Ecto neural progenitor cell (in vitro differentiated cells): ENCODE measurements at regions not wholly inside any gene's neighbourhood (a gene's known extent, or its start where the extent isn't known, plus 50 kb on each side); places are given as distances from the start of the nearest gene placed in this dataset.

ENCODE experiments used
- DNase-seq: peaks from one replicate; pipeline ENCODE4 v3.0.0-alpha.2; 2018; ENCODE audit warnings: low spot score

DNA sequence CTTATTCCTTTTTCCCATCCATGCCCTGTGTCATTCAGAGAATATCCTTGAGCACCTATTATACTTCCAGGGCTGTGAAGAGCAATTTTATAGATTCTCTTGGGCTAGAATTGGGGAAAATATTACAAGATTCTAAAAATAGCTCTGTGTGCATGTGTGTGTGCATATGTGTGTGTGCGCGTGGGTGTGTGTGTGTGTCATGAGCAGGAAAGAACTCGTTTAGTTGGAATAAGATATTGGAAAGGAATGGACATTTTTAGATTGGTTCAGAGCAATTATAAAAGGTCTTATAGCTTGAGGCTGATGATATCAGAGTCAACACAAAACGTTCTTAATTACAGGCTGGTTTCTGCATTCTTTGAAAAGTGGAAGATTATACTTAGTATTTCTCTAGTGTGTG, 212.1 kb upstream of the COPS8 start:
- DNase-seq, result no peak

DNA sequence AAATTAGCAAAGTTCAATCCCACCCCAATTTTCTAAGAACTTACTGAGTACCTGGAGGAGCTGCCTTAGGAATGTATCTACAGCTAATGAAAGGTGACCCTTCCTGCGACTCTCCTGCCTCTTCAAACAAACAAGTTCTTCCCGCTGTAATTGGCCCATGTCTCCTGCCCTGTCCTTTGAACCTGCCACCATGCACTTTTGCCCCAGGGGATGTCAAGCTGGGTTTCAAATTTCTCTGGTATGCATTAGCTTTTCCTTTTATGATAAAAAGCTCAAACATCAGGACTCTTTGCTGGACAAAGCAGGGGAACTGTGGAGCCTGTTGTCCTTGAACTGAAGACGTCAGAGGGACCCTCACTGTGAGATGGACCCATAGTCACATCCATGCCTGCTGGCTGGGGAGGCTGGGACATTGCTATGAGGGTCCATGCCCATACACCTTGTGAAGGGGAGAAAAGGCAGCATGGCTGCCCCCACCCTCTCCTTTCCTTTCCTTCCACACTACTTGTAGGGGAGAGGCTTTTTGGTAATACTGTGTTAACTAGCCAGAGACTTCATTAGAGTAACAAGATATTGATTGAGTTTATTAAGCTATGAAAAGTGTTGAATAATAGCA, 210.7 kb upstream of the COPS8 start:
- no peak for DNase-seq

DNA sequence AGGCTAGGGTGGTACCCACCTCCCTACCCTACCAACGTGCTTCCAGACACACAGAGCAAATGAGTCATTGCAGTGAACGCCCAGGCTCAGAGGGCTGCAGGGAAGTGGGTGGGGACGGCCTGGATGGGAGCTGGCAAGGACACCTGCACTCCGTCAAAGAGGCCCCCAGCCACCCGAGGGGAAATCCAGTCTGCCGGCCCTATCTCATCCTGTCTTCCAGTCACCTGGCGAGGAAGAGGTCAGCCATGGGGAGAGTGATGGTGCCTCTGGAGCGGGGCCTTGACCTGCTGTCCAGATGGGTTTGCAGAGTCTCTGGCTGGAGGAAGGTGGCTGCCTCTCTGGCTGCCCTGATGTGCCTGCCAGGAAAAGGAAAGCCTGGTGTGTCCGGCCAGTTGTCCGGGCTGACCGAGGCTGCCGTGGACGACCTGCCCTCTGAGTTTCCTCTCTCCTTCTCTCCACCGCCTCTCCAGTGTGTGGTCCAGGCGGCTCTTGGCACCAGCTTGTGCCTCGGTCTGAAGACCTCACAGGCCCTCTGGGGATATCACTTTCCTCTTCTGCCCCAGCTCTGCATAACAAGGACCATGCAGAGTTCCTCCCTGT, 209.7 kb upstream of the COPS8 start:
- no peak for DNase-seq

DNA sequence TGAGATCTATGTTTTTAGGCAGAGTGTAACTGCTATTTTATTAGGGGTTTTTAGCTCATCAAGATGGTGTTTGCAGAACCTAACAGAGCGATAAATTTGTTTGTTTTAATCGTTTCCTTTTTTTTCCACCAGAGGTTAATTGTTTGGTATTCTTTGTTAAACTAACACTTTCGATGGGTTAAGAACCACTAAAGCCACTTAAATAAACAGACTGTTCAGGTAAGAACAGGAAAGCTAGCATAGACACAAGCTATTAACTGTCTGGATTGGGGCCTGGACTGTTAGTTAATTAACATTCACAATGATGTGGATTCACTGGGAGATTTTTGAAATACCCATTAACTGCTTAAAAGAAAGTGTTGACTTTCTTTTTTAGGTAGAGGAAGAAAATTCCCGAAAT, 209.0 kb upstream of the COPS8 start:
- no peak for DNase-seq

DNA sequence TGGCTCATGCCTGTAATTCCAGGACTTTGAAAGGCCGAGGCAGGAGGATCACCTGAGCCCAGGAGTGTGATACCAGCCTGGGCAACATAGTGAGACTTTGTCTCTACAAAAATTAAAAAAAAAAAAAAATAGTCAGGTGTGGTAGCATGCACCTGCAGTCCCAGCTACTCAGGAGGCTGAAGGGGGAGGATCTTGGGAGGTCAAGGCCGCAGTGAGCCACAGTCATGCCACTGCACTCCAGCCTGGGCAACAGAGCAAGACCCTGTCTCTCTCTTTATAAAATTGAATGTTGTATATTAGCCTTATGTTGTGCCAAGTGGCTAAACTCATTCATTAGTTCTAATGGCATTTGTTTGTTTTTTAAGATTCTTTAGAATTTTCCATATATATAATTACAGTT, 207.7 kb upstream of the COPS8 start:
- no peak for DNase-seq

DNA sequence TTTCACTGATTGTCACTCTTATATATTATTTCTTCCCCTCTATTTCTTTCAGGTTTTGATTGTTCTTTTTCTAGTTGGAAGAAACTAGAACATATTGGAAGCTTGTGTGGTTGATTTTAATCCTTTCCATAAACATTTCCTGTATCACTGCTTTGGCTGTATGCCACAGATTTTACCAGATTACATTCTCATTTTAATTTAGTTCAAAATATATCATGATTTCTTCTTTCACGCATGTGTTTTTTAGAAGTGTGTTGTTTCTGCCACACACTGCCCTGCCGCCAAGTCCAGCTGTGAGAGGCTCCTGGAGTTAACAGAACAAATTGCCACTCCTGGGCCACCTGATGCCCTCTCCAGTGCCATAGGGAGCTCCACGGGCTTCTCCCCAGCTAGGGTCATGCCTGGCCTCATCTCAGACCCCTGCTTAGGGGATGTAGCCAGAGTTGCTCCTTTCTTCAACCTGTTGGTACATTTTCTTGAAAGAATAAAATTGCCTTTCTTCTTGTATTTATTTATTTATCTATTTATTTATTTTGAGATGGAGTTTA, 206.2 kb upstream of the COPS8 start:
- DNase-seq, result no peak

DNA sequence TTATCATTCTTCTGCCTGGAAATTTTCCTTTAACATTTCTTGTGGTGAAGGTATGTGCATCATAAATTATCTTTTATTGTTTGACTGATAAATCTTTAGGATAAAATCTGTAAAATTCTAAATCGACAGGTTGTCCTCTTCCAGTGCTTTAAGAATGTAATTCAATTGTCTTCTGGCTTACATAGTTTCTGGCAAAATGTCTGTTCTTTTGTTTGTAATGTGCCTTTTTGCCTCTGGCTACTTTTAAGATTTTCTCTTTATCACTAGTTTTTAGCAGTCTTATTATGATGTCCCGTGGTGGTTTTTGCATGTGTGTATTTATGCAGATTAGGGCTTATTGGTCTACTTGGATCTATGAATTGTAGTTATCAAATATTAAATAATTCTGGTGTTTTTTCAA, 203.6 kb upstream of the COPS8 start:
- no peak for DNase-seq

DNA sequence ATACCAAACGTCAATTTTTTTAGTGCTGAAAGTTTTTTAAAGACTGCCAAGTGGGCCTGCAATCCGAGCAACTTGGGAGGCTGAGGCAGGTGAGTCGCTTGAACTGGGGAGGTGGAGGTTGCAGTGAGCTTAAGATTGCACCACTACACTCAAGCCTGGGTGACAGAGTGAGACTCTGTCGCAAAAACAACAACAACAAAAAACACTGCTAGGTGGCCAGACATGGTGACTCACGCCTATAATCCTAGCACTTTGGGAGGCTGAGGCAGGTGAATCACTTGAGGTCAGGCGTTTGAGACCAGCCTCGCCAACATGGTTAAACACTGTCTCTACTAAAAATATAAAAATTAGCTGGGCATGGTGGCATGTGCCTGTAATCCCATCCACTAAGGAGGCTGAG, 202.8 kb upstream of the COPS8 start:
- DNase-seq, result no peak

DNA sequence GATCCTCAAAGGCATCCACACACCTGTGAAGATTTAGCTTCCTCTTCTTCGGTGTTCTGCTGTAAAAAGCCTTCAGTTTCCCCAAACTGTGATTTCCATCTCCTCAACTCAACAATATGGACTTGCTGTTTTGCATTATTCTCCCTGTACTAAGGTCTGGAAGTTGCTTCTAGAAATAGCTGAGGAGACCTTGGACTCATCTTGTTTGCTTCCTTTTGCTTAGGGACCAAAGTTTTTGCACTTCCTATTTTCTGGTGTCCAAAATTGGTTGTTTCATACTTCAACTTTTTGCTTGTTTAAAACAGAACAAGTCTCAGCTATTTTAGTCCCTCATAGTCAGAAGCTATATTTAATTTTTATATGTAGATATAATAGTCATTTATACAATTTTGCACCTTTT, 201.9 kb upstream of the COPS8 start:
- no peak for DNase-seq

DNA sequence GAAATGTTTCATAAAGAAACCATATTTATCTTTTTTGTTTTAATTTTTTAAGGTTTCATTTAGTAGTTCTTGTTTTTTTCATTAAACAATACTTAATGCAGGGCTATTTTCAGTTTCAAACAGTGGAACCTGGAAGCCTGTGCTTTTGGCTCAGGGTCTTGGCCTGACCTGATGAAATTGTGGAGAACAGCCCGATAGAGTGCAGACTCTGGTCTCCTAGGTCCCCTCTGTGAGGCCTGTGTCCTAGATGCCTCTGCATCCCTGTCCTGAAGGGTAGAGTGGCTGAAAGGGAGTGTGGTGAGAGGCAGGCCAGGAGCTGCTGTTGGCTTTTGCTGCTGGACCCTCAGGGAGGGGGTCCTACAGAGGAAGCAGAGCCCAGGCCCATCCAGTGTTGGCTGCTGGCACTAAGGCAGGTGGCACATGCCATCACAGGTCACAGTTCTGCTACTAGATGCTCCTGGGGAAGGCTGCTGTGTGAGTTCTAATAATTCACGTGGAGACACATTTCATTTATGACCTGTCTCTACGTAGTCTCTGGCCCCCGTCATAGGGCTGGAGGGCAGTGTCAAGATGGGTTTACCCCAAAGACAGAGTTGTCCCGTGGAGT, 201.0 kb upstream of the COPS8 start:
- no peak for DNase-seq

DNA sequence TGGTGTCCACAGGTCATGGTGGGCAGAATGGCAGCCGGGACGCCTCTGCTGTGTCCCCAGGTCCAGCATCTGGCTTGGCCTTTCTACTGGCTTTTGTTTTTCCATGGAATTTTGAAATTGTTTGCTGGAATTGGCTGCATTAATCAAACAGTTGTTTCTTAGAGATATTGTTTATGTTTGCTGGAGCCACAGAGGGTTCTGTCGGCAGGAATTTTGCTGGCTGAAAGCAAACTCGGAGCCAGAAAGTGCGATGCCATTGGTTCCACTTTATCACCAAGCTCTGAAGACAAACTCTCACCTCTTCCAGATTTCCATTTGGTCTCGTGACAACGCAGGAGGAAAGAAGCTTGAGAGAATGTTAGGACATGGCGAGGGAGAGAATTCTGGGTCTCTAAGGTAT, 199.2 kb upstream of the COPS8 start:
- DNase-seq, result no peak

DNA sequence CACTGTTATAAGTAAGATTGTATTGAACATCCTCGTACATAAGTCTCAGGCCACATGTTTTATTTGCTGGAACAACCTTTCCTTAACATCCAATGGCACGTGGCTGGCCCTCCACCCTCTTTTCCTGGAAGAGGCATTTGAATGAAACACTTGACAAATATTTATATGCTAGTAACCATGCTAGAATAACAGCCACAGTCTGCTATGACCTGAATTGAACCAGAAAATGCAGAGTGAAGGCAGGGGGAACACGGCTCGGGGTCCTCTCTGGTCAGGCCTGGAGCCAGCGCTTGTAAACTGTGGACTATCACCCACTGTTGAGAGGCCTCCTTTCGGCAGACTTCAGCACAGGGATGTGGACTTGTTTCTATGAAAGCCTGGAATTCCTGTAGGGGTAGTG, 198.2 kb upstream of the COPS8 start:
- no peak for DNase-seq

DNA sequence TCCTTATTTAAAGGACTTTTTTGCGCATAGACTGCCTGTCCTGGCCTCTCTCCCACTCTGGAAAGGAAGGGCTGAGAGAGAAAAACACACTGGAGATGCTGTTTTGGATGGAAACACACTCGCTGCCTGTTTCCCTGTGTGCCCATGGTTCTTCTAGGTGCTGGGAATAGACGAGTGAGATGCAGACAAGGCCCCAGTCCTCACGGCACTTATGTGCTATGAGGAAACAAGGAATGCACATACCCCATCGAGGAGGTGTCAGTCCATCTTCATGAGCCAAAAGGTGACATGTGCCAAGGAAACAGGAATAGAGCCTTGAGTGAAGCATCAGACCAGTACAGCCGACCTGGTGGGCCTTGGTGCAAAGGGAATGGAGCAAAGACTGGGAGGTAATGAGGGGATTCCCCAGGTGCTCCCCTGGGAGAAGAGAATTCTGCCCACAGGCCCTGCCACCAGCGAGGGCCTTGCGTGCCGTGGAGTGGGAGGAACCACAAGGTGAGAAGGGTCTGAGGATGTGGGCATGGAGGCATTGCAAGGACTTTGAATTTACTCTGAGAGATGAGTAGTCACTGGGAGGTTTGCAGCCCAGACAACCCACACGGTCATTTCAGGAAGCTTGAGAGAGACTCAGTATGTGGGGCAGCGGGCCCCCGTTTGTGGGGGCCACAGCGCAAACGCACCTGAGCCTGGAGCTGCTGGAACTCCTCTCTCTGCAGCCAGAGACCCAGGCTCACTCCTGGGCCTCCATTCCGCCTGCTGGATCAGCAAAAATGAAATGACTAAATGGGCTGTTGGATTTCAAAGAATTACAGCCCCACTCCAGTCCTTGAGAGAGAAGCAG, 197.5 kb upstream of the COPS8 start:
- DNase-seq, result no peak

DNA sequence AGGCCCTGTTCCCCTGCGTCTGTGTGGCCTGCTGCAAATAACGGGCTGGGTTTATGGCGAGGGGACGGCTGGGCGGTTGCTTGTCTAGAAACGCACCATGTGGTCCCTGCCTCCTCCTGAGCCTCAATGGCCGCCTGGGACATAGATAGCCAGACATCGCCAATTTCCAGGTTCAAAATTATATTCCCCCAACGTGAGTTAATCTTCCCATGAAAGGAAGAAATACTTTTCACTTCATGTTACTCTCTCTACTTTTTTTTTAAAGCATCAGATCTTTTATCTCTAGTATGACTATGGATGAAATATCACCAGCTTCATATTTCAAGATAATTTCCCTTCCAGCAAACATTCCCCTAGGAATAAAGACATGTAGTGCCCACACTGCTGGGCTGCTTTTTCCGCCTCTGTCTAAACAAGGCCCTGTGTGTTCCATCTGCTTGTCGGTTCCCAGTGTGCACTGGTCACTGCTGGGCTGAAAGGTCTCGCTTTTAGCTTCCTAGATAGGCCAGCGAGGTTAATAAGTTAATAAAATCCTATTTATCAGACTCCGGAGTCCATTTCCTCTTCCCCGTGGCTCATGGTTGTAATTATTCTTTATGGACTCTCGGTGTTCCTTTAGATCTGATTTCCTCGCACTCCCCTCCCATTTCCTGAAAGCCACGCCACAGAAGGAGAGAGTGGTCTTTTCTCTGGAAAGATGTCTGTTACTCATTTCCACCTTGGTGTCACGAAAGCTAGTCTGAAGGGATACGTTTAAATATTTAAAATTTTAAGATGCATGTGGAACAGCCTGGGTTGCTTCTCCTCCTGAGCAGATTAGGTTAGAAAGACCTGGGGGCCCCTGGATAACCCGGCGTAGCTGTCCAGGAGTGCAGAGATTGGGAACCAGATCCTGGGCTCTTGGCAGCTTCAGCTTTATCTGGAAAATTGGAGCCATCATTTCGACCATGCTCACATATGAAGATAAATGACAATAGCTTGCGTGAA, 196.6 kb upstream of the COPS8 start:
- DNase-seq, result no peak

DNA sequence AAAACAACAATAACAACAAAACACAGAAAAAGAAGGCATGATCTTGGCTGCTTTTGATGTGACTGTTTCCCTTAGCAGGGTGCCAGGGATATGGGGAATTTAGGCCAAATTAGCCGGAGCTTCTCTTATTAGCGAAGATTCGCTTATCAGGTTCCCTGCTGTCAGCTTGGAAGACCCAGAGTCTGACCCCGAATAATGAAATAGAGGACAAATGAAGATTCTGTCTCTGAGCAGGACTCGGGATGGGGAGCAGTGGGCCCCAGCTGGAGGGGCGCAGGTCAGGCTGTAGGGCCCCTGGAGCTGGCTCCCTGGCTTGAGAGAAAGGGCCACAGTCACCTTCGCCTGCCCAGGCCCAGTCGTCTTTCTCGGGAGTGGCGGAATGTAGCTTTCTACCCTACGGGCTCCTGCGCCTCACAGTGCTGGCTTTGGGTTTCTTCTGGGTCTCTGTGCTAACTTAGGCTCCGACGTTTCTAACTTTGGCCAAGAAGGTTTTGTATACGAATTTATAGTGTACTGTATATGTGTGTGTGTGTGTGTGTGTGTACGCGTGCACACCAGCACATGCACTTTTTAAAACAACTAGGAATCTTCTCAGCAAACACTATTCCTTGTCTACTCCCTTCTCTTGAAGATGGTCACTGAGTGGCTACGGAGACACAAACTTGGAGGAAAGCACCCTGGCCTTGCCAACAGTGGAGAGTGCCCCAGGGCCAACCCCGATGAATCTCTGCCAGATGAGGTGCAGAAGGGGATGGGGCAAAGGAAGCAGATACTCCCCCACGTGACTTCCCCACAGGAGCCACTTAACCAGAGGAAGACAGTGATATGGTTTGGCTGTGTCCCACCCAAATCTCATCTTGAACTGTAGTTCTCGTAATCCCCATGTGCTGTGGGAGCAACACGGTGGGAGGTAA, 195.6 kb upstream of the COPS8 start:
- DNase-seq, result no peak

DNA sequence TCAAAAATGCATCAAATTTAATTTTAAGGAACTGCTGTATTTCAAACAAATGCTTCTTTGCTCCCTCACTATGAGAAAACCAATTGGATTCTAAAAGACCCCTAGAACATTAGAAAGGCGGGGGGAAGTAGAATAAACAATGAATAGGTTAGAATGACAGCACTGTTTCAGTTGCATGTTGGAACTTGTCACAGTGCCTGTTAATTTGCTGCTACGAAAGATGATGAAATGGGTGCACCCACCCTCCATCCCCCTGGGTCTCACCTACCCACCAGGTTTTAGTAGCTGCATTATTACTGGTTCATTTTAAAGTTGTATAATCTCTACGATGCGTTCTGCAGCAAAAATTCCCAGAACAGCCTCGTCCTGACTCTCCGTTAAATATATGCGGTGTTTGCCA, 193.0 kb upstream of the COPS8 start:
- DNase-seq, result no peak

DNA sequence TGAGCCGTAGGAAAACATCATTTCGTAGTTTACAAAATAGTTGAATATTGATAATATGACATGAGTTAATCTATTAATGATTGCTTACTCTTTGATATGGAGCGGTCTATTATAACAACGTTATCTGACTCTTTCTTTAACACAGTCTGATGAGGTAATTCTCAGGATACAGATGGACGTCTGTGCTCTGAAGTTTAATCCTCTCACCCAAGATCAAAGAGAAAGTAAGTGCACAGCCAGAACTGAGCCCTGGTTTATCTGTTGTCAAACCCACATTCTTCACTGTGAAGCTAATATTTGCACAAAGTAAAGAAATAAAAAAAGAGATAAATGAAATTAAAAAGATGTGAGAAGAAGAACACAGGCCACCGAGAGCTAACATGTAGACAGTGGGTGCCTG, 190.9 kb upstream of the COPS8 start:
- no peak for DNase-seq

DNA sequence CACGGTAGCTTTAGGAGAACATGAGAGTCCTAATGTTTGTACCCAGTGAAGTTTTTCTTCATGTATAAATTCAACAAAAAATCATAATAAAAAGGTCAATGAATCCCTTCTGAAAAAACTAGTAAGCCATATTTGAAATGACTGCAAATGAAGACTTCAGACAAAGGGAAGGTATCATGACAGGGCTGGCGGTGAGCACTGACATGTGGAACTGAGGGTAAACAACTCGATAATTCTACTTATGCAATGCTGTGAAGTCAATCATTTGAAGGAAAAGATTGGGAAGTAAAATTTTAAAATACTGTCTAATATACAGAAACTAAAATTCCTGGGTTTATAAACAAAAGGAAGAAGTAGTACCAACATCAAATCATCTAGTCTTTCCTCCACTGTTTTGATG, 190.2 kb upstream of the COPS8 start:
- DNase-seq, result no peak

DNA sequence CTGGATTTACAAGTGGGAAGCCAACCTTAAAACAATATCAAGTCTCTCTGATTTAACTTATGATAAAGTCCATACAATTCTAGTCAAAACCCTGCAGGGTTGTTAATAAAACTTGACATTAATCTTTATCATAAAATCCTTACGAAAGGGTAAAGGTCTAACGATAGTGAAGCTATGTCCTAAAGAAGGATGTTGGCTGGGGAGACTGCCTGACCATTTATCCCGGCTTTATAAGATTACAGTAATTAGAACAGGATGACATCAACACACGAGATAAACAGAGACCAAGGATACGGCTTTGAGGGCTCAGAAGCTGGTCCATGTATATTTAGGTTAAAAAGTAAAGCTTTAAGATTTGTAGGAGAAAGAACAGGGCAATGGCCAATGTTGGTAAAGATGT, 189.0 kb upstream of the COPS8 start:
- DNase-seq, result no peak

DNA sequence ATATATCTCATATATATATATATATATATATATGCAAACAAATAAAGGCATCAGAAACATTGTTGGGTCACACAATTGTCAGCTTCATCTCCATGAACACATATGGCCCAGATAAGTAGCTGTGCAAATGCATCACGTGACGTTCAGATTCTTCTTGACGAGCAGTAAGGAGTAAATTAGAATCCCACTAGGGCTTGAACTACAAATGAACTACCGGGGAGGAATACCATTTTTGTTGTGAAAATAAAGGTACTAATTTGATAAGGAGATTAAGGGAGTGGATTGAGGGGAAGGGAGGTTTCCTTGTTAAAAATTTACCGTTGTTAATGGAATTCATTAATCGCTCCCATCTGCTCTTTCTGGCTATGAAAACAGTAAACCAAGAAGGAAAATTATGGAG, 186.5 kb upstream of the COPS8 start:
- DNase-seq, result no peak
